ENCODE measurements at regions not wholly inside any gene's neighbourhood (a gene's known extent, or its start where the extent isn't known, plus 50 kb on each side); places are given as distances from the start of the nearest gene placed in this dataset.

DNA sequence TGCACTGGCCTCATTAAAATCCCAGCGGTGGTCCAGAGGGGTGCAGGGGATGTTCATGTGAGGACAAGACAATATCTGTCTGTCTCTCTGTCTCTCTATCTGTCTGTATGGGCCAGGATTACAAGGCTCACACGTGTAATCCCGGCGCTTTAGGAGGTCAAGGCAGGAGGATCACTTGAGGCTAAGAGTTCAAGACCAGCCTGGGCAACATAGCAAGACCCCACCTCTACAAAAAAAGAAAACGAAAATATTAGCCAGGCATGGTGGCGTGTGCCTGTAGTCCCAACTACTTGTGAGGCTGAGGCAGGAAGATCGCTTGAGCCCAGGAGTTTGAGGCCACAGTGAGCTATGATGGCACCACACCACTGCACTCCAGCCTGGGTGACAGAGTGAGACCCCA is 117.1 kb downstream of the PHETA1 start:
- H3K9me3 ChIP-seq = peaks cover 0 to 4% of the 10 kb centered on the region in 2 donors
- no peak overlapping the region for H3K27ac ChIP-seq
- H3K4me1 ChIP-seq = no peaks in the 10 kb centered on the region
- no peak for DNase-seq (ENCODE audit: low spot score in 2 of 2)
- intact Hi-C loops (cut with DNase I; ENCODE audit: low total_unique reads) = loop anchor here (1.0 kb wide), 1 partner anchor 22 kb away; no protein-coding TSS in a partner anchor
- TF ChIP-seq POLR2AphosphoS5 (IDR thresholded peaks at IDR 0.05) (no peak), POLR2A (IDR thresholded peaks at IDR 0.05) (no peak)
- TF ChIP-seq, protein P1, sequence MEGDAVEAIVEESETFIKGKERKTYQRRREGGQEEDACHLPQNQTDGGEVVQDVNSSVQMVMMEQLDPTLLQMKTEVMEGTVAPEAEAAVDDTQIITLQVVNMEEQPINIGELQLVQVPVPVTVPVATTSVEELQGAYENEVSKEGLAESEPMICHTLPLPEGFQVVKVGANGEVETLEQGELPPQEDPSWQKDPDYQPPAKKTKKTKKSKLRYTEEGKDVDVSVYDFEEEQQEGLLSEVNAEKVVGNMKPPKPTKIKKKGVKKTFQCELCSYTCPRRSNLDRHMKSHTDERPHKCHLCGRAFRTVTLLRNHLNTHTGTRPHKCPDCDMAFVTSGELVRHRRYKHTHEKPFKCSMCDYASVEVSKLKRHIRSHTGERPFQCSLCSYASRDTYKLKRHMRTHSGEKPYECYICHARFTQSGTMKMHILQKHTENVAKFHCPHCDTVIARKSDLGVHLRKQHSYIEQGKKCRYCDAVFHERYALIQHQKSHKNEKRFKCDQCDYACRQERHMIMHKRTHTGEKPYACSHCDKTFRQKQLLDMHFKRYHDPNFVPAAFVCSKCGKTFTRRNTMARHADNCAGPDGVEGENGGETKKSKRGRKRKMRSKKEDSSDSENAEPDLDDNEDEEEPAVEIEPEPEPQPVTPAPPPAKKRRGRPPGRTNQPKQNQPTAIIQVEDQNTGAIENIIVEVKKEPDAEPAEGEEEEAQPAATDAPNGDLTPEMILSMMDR (IDR thresholded peaks at IDR 0.05) = no peak
- H3K4me3 ChIP-seq = no peak overlapping the region
- H3K36me3 ChIP-seq = no peaks in the 10 kb centered on the region
- H3K27me3 ChIP-seq = peaks cover 0 to 36% of the 10 kb centered on the region in 2 donors

DNA sequence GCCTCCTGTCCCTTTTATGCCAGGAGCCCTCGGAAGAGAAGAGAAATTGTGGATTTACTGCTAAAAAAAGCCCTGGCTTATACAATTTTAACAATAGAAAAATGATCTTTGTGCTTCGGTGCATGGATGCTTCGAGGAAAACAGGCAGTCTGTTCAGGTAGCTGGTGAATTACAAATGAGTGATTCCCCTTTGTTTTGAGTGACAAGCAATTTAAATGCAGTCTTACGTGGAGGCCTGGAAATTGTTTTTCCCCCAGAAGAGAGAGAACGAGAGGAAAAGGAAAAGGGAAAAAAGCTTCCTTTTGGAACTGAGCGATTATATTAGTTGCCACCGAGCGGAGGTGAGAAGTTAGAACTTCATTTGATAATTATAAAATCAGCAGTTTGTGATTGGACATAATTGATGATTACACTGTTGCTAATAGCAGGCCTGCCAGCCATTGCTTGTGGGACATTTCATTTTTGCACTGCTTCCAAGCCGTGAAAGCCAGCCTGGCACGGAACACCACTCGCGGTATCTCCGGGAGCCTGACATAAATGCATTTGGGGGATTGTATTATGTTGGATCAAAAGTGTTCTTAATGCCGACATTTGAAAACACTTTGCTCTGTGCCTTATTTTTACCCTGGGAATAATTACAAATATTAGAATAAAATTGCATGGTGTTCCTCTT is 117.7 kb downstream of the PHETA1 start:
- no peaks in the 10 kb centered on the region for H3K4me1 ChIP-seq
- peaks cover 0 to 31% of the 10 kb centered on the region in 2 donors for H3K27me3 ChIP-seq
- H3K36me3 ChIP-seq = no peaks in the 10 kb centered on the region
- no peak overlapping the region for H3K4me3 ChIP-seq
- peaks cover 4 to 5% of the 10 kb centered on the region in 2 donors for H3K9me3 ChIP-seq
- H3K27ac ChIP-seq = no peak overlapping the region
- intact Hi-C loops (cut with DNase I; ENCODE audit: low total_unique reads) = loop anchor here (1.0 kb wide), 1 partner anchor 22 kb away; no protein-coding TSS in a partner anchor
- DNase-seq (ENCODE audit: low spot score in 2 of 2) = no peak
- TF ChIP-seq POLR2AphosphoS5 (IDR thresholded peaks at IDR 0.05) (no peak), POLR2A (IDR thresholded peaks at IDR 0.05) (no peak)
- TF ChIP-seq, protein P1 (IDR thresholded peaks at IDR 0.05) = no peak

DNA sequence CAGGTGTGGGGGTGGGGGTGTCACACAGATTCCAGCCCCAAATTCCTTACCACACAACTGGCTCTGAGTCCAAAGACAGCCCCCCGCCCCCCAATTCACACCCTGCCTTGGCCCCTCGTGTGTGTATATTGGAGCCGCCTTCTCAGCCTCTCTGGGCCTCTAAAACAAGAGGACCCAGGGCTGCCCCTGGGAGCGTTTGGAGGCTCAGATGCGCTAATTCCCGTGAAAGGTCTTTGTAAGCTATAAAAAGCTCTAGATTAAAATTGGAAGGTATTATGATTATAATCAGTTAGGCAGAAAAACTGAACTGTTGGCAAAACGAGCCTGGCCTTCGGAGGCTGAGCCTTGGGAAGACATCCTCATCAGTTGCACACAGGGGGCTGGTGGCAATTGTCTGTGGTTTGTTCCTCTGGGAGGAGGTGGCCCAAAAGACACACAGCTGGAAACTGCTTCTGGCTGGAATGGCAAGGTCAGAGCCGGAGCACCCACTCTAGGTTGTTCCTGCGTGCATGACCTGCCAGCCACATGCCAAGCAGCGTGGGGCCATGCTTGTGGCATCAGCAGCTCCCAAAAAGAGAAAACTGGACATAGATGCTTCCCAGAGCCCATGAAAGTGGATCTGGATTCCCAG is 118.5 kb downstream of the PHETA1 start:
- DNase-seq (ENCODE audit: low spot score in 2 of 2) = no peak
- peaks cover 0 to 22% of the 10 kb centered on the region in 2 donors for H3K27me3 ChIP-seq
- no peak overlapping the region for H3K27ac ChIP-seq
- intact Hi-C loops (cut with DNase I; ENCODE audit: low total_unique reads) = no loop called here
- no peaks in the 10 kb centered on the region for H3K4me1 ChIP-seq
- H3K4me3 ChIP-seq = no peak overlapping the region
- peaks cover 9 to 12% of the 10 kb centered on the region in 2 donors for H3K9me3 ChIP-seq
- H3K36me3 ChIP-seq = no peaks in the 10 kb centered on the region
- TF ChIP-seq POLR2A (IDR thresholded peaks at IDR 0.05) (no peak), POLR2AphosphoS5 (IDR thresholded peaks at IDR 0.05) (no peak)
- TF ChIP-seq, protein P1 (IDR thresholded peaks at IDR 0.05) = no peak

DNA sequence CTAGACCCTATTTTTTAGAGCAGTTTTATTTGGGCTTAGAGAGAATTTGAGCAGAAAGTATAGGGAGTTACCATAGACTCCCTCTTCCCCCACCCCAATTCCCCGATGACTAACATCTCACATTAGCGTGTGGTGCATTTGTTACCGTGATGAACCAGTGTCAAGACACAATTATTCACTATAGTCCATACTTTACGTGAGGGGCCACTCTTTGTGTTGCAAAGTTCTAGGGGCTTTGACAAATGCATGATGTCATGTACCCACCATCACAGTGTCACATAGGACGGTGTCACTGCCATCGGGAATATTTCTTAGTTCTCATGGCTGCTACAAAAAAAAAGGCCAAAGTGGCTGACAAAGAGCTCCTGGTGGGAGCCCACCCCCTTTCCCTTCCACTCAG is 119.1 kb downstream of the PHETA1 start:
- Histone ChIP-seq H3K27me3 (peaks cover 0 to 18% of the 10 kb centered on the region in 2 donors), H3K36me3 (no peaks in the 10 kb centered on the region), H3K27ac (no peak overlapping the region), H3K4me1 (no peaks in the 10 kb centered on the region), H3K9me3 (peaks cover 11 to 14% of the 10 kb centered on the region in 2 donors), H3K4me3 (no peak overlapping the region)
- intact Hi-C loops (cut with DNase I; ENCODE audit: low total_unique reads) = no loop called here
- no peak for TF ChIP-seq POLR2AphosphoS5 (IDR thresholded peaks at IDR 0.05)
- TF ChIP-seq, protein P1 (IDR thresholded peaks at IDR 0.05) = no peak
- no peak for TF ChIP-seq POLR2A (IDR thresholded peaks at IDR 0.05)
- DNase-seq (ENCODE audit: low spot score in 2 of 2) = no peak

DNA sequence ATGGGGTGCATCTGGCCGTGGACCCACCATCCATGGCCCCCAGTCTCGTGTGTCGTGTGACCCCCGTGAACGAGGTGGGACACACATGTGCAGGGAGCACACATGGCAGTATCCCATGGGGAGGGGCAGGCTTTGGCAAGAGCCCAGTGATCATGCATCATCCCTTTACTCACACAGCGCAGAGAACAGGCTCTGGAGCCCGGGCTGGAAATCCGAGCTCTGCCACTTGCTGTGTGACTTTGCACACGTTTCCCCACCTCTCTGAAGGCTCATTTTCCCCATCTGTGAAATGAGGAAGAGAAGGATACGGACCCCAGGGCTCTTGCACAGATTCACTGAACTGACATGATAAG is 119.9 kb downstream of the PHETA1 start:
- no peaks in the 10 kb centered on the region for H3K36me3 ChIP-seq
- H3K9me3 ChIP-seq = peaks cover 18 to 22% of the 10 kb centered on the region in 2 donors
- no peaks in the 10 kb centered on the region for H3K4me1 ChIP-seq
- DNase-seq (ENCODE audit: low spot score in 2 of 2) = no peak
- TF ChIP-seq, protein P1 (IDR thresholded peaks at IDR 0.05) = no peak
- TF ChIP-seq POLR2A (IDR thresholded peaks at IDR 0.05) (no peak), POLR2AphosphoS5 (IDR thresholded peaks at IDR 0.05) (no peak)
- no peak overlapping the region for H3K27ac ChIP-seq
- intact Hi-C loops (cut with DNase I; ENCODE audit: low total_unique reads) = no loop called here
- H3K4me3 ChIP-seq = no peak overlapping the region
- peaks cover 0 to 18% of the 10 kb centered on the region in 2 donors for H3K27me3 ChIP-seq

All from breast epithelium (tissue), 4 donors.